Esophagus squamous epithelium (tissue), 4 donors: ENCODE measurements at regions not wholly inside any gene's neighbourhood (a gene's known extent, or its start where the extent isn't known, plus 50 kb on each side); places are given as distances from the start of the nearest gene placed in this dataset.

Experiments used
- POLR2A ChIP-seq, 4 donors: fragments of 450-650 bp; IDR thresholded peaks; one replicate each; pipeline ENCODE4 v1.6.1; 2017; ENCODE audit warnings: antibody characterized with exemption in 4 of 4, mild to moderate bottlenecking in 4 of 4, moderate library complexity in 3 of 4
- TF ChIP-seq, protein P1 (sequence below), 6 experiments: fragments of 450-650 bp in 4 of 6; fragments of 200-600 bp in 2 of 6; sonication (generic) in 2 of 6; IDR thresholded peaks; one replicate each; pipeline ENCODE4 v1.5.1; 2016 to 2019; ENCODE audit warnings: antibody characterized with exemption in 6 of 6, mild to moderate bottlenecking in 4 of 6, moderate library complexity in 4 of 6

DNA sequence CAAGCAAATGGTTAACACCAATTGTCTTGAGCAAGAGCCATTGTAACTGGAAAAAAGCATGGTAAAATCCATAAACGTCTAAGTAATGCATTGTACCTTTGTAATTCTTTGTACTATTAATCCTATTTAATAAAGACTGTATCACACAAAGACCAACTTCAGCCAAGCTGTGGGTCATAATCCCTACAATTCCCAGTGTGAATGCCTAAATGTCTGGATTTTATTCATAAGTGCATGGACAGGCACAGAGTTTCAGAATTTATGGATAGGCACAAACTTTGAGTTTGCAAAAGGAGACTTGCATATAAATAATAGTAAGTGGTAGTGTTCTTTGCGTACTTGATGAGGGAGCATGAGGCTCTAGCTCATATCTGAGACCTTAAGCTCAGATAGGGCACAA, 1280.2 kb upstream of the WWC1 start:
- TF ChIP-seq, protein P1, sequence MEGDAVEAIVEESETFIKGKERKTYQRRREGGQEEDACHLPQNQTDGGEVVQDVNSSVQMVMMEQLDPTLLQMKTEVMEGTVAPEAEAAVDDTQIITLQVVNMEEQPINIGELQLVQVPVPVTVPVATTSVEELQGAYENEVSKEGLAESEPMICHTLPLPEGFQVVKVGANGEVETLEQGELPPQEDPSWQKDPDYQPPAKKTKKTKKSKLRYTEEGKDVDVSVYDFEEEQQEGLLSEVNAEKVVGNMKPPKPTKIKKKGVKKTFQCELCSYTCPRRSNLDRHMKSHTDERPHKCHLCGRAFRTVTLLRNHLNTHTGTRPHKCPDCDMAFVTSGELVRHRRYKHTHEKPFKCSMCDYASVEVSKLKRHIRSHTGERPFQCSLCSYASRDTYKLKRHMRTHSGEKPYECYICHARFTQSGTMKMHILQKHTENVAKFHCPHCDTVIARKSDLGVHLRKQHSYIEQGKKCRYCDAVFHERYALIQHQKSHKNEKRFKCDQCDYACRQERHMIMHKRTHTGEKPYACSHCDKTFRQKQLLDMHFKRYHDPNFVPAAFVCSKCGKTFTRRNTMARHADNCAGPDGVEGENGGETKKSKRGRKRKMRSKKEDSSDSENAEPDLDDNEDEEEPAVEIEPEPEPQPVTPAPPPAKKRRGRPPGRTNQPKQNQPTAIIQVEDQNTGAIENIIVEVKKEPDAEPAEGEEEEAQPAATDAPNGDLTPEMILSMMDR (IDR thresholded peaks at IDR 0.05): no peak
- TF ChIP-seq POLR2A (IDR thresholded peaks at IDR 0.05): no peak
